SK-N-SH (cell line): ENCODE measurements at regions not wholly inside any gene's neighbourhood (a gene's known extent, or its start where the extent isn't known, plus 50 kb on each side); places are given as distances from the start of the nearest gene placed in this dataset.

Source experiments
- CTCF ChIP-seq: fragments of 200-600 bp; sonication (generic); IDR thresholded peaks from 2 replicates; pipeline ENCODE4 v1.6.1; 2017; ENCODE audit warnings: antibody characterized with exemption, mild to moderate bottlenecking, moderate library complexity
- MAX ChIP-seq: IDR thresholded peaks from 2 replicates; pipeline ENCODE4 v1.4.0; 2012; ENCODE audit warnings: low read depth
- NFIC ChIP-seq: IDR thresholded peaks from 2 replicates; pipeline ENCODE4 v1.4.0; 2012; ENCODE audit warnings: borderline replicate concordance
- RAD21 ChIP-seq: IDR thresholded peaks from 2 replicates; pipeline ENCODE4 v1.6.1; 2012; ENCODE audit warnings: mild to moderate bottlenecking, low read length
- RCOR1 ChIP-seq: fragments of 150-350 bp; IDR thresholded peaks from 2 replicates; pipeline ENCODE4 v1.6.1; 2017; ENCODE audit warnings: antibody characterized with exemption, low read length
- SIN3A ChIP-seq: IDR thresholded peaks from 2 replicates; pipeline ENCODE4 v1.6.1; 2012; ENCODE audit warnings: low read depth, mild to moderate bottlenecking, low read length, moderate library complexity, borderline replicate concordance

GRCh38 chr4:136800248-136800647 is 732.0 kb downstream of the PCDH18 start:
- TF ChIP-seq SIN3A (no peak), MAX (no peak), RAD21 (no peak), CTCF (no peak), RCOR1 (no peak), NFIC (no peak)
